ENCODE measurements at regions not wholly inside any gene's neighbourhood (a gene's known extent, or its start where the extent isn't known, plus 50 kb on each side); places are given as distances from the start of the nearest gene placed in this dataset.
"Not testable (repeated sequence)": the region's sequence is repeated elsewhere in the genome, so short reads cannot be mapped to it uniquely, and the experiment has no call there.

DNA sequence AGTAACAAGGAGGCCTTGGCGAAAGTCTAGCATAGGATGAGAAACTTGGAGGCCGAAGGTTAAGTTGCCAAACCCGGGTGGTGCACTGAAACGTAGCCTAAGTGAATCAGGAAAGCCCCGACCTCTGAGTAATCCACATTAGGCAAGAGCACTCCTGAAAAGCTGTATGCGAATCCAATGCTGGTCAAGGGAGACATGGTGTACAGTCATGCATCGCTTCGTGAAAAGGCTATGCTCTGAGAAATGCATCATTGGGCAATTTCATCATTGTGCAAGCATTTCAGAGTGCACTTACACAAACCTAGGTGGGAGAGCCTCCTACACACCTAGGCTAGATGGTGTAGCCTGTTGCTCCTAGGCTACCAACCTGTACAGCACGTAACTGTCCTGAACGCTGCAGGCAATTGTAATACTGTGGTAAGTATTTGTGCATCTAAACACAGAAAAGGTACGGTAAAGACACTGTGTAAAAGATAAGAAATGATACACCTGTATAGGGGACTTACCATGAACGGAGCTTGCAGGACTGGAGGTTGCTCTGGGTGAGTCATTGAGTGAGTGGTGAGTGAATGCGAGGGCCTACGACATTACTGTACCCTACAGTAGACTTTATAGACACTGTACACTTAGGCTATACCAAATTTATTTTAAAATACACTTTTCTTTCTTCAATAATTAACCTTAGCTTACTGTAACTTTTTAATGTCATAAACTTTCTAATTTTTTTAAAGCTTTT is 222.5 kb downstream of the SHQ1 start:
- peak; percentile 30 to 41 for DNase-seq

DNA sequence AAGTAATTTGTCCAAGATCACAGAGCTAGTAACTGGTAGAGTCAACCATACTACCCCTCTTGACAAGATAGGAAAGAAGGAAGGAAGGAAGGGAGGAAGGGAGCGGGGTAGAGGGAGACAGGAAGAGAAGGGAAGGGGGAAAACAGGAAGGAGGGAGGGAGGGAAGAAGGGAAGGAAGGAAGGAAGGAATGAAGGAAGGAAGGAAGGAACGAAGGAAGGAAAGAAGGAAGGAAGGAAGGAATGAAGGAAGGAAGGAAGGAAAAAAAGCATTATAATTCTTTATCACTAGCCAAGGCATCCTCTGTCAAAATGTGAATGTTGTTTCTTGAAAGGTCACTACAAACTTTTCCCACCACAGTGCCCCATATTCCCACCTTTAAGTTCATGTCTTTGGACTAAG is 223.6 kb downstream of the SHQ1 start:
- DNase-seq, result no peak

DNA sequence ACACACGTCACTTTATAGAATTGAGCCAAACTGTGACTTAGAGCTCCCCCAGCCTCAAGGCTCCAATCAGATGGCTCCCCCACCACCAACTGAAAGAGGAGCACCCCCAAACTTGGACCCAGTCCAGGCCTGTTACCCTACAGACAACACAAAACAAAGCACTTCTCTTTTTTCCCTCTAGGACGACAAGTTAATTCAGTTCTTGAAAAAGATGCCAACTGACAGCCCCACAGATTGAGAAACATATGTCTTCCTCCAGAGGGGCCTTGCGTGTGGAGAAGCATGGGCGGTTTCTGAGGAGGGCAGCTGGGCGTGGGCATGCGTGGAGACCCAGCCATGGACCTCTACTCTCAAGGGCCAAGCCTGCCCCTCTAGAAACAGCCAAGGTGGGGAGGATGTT is 229.5 kb downstream of the SHQ1 start:
- DNase-seq, result no peak

DNA sequence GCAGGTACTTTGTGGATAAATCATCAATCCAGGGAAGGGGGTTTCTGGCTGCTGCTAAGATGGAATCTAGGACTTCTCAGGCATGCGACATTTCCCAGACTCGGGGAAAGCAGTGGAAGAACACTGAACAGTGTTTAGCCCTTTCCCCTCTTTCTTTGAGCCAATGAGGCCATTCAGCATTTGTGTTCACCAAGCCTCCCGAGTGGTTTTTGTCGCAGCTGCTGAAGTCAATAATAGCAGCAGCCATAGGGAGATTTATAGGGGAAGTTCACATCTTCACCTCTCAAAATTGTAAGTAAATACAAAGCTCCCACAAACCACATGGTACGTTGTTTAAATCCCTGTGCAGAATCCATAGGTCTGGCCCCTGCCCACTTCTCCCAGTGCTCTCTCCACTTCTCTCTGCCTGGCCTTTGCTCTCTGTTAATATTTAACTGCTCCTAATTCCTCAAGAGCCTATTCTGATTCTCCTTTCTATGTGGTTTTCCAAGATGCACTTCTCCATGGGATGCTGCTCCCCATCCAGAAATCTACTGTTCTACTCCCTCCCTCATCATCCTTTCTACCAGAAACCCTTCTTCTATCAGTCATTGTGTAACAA is 230.7 kb downstream of the SHQ1 start:
- DNase-seq, result no peak

DNA sequence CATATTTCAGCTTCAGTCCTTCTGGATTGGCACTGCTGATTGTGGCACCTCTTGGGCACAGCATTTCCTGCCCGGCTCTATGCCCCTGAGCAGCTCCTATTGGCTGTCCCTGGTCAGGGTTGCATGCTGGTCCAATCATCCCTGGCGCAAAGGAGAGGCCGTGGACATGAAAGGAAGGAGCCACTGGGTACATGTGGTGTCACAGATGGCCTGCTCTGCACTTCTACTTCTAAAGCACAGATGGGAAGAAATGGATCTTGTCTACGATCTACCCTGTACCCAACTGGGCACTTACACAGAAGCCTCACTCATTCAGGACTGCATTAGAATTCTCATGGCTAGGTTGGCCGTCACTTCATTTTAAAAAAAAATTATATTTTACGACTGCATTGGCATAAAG is 232.5 kb downstream of the SHQ1 start:
- DNase-seq, result no peak

DNA sequence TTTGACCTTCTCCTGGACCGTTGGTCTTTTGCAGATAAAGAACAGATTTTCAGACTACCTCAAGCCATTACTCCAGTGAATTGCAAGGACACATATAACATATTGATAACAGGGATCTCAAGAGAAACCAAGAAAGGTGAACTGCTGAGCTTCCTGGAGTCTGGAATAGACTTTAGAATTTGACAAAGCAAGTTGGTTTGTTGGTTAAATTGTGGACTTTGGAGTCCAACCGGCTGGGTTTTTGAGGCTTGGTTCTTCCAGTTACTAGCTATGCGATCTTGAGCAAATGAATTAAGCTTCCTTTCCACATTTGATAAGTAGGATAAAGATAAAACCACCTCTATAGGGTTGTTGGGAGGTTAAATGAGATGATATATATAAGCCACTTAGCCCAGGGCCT is 233.1 kb downstream of the SHQ1 start:
- DNase-seq, result no peak

DNA sequence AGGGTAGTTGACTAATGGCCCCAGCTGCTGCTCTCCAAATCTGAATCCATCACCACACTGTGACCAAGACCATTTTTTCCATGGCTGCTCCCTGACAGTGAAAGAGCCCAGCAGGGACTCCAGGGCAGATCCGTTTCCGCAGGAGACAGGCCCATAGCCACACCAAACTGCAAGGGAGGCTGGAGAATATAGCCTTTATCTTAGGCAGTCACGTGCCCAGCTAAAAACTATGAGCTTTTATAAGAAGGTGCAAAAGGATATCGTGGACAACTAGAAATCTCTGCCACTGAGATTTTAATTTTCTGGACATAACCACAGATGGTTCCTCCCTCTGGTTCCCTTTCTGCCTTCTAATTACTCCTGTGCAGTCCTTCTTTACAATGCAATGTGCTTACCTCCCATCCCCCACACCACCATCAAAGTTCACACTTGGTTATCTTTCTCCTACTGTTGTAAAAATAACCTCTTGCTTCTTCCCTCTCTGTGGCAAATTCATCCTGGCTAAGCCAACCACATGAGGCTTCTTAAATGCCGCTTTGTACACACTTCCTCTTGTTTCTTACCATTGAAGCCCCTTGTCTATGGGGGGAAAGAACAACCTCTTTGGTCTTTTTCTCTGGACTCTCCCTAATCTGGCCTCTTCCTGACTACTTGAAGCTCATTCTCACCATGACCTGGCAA is 233.7 kb downstream of the SHQ1 start:
- no peak for DNase-seq

DNA sequence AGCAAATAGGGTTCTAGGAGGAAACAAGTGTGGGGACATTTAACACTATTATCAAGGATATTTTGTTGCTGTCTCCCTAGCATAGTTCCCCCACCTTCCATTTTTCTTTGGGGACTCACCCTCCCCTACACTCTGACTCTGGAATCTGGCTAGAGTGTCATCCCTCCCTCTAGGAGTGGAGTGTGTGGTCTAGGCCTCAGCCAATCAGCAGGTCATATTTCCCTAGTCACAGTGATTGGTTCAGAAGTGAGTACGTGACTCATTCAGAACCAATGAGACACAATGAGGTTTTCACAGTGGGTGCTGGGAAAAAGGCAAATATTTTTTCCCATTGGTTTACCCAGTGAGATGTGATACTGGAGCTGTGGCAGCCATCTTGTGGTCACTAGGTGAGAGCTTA is 234.4 kb downstream of the SHQ1 start:
- no peak for DNase-seq

DNA sequence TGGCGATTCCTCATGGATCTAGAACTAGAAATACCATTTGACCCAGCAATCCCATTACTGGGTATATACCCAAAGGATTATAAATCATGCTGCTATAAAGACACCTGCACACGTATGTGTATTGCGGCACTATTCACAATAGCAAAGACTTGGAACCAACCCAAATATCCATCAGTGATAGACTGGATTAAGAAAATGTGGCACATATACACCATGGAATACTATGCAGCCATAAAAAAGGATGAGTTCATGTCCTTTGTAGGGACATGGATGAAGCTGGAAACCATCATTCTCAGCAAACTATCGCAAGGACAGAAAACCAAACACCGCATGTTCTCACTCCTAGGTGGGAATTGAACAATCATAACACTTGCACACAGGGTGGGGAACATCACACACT is 239.1 kb downstream of the SHQ1 start:
- DNase-seq, result not testable (repeated sequence)

DNA sequence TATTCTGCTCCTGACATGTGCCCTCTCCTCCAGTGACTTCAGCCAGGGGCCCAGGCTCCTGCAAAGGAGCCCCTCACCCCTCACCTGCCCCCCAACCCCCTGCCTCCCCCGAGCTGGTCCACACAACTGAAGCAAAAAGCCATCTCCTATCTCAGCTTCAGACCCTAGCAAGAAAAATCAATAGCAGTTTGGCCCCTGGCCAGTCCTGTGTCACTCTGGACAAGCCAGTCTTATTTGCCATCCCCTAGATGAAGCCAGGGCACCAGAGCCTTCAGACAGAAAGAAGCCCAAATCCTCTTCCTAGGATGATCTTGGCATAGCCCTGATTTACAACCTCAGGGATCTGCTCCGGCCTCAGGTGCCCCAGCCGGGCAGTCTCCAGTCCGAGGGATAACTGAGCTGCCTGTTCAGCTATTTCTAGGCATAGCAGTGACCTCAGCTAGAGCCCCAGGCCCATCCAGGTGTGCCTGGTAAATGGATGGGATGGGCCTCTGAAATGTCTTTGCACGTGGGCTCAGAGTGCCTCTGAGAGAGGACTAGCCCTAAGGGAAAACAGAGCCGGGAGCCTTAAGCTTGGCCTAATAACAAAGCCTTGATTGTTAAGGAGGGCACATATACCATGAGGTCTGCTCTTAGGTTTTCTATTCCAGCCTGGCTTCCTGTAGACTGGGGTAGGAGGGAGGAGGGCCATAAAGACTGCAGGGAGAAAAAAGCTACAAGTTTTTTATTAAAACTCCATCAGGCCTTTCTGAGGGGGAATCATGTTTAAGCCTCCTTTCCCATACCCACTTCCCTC is 242.0 kb downstream of the SHQ1 start:
- no peak for DNase-seq

DNA sequence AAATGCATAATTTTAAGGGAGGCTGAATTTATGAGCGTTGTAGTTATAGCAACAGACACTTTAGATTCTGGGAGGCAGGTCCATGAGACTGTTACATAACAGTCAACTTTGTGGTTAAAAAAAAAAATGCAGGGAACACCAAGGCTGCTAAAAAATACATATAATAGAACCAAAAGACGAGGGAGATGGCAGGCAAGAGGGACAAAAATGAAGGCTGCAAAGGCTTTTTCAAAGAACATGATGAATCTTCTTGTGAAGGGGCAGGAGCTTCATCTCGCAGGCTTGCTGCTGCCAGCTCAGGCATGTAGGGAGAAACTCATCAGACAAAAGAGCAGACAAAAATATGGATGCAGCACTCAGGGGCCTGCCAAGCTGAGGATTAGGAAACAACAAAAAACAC is 243.9 kb downstream of the SHQ1 start:
- no peak for DNase-seq

DNA sequence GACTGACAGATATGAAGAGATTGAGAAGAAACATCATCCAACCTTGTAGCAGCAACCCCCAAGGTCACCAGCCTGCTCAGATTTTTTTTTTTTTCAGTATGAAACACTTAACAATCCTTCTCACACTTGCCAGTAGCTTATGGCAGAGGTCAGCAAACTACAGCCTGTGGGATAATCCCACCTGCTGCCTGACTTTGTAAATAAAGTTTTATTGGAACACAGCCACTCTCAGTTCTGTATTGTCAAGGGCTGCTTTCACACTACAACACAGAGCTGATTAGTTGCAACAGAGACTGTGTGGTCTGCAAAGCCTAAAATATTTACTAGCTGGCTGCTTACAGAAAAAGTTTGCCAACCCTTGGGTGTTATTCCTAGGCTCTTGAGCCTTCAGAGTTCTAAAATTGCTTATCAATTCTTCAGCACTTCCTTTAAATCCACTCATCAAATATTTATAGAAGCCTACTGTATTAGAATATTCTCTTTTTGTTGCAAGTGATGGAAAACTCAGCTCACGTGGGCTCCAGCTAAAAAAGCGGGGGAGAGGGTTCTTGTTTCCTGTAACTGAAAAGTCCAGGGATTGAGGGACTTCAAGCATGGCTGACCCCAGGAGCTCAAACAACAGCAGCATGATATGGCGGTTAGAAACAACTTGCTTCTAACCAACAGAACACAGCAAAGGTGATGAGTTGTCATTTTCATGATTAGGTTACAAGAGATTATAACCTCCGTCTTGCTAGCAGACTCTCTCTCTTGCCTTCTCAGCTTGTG is 246.1 kb downstream of the SHQ1 start:
- no peak for DNase-seq

DNA sequence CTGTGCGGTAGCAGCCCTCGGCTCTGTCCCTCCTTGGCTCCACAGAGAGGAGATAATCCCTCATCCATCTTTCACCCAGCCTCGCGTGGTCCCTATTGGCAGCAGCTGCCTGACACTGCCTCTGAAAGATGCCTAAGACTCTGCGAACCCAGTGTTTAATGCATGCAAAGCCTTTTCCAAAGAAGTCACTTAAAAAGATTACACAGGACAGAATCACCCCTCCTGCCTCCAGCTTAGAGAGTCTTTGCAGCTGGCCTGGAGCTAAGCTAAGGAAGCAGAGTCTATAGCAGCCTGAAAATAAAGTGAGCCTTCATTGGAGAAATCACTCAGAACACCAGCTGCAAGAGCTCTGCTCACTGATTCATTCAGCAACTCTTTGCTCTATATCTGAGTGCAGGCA is 247.2 kb downstream of the SHQ1 start:
- DNase-seq, result no peak

DNA sequence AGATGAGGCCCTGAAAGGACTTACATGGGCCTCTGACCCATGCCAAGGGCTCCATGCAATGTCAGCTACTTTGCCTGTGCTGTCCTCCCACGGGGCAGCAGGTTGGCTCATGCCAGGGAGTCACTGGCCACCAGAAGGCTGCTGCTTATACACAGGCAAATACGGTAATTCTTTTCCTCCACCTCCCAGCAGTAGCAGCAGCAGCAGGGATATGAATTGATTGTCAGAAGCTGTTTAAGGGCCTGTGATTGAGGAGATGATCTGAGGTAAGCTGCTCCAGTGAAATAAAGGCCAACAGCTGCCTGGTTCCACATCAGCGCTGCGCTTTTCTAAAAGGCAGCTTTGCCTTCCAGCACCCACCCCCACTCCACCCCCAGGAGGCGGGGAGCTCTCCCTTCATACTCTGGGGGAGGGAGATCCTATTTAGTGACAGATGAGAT is 250.5 kb downstream of the SHQ1 start:
- DNase-seq, result no peak

DNA sequence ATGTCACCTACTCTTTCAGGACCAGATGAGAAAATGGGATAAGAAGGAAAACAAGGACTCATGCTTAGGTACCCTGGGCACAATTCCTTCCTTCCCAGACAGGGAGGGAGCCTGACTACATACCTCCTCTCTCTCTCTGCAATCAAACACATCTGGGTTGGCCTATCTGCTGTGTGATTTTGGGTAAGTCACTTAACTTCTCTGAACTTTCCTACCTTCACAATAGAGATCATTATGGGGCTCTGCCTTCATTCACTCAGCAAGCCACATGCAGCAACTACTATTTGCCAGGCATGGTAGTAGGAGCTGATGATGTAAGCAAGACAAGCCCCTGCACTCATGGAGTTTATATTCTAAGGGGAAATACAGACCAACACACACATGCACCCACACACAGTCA is 251.2 kb downstream of the SHQ1 start:
- DNase-seq, result no peak

DNA sequence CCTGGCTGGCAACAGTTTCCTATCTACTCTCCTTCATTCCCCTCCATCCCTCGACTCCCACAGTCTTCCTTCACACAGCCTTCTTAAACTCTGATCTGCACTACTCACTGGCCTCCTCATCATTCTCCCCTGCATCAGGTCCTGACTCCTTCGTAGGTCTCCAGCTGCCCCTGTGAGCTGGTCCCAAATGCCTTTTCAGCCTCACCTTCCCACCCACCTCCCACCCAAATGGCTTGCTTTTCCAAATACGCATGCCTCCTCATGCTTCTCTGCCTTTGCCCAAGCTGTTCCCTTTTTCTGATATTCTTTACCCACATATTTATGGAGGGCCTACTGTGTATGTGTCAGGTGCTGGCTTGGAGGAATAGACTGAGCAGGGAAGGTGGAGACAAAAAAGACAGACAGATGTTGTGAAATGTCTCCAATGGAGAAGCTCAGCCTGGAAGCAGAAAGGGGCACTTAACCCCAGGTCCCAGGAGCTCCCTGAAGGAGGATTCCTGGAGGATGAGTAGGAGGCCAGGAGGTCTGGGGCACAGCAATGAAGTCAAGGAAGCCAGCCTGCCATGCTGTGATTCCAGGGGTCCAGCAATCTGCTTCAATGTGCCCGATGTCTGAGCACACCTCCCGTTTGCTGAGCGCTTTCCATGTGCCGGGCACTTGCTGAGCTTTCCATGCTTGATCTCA is 252.2 kb downstream of the SHQ1 start:
- DNase-seq, result no peak

DNA sequence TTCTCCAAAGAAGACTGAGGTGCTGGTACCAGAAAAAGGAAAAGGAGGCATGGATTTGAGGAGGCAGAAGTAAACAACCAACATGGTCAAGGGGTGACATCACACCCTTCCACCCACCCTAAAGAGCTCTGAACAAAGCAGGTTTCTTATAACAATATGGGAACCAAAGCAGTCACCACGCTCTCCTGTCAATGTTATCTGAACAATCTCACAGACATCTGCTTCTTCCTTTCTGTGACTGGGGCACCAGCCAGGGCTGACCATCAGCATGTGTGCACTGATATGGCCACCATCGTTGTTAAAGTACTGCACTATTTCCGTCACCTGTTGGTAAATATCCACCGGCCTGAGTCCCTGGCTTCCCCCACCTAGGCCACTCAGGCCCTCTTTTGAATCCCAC is 252.9 kb downstream of the SHQ1 start:
- no peak for DNase-seq

DNA sequence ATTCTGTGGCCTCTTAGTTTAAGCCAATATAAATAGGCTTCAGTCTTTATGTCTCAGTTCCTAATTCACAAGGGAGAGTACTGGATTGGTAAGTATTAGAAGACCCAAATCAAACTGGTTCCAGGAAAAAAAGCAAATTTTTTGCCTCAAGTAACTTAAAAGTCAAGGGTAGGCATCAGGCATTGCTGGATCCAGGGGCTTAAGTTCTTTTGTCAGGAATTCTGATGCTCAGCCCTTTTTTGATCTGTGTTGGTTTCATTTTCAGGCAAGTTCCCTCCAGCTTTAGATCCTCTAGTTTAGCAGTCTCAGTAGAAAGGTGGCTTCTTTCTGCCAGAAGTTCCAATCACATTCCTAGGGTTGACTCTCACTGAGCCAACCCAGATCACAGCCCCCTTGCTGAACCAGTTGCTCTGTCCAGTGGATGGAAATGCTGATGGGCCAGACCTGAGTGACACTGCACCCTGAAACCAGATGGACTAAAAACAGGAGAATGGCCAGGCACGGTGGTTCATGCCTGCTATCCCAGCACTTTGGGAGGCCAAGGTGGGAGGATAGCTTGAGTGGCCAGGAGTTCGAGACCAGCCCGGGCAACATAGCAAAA is 253.5 kb downstream of the SHQ1 start:
- DNase-seq, result no peak

DNA sequence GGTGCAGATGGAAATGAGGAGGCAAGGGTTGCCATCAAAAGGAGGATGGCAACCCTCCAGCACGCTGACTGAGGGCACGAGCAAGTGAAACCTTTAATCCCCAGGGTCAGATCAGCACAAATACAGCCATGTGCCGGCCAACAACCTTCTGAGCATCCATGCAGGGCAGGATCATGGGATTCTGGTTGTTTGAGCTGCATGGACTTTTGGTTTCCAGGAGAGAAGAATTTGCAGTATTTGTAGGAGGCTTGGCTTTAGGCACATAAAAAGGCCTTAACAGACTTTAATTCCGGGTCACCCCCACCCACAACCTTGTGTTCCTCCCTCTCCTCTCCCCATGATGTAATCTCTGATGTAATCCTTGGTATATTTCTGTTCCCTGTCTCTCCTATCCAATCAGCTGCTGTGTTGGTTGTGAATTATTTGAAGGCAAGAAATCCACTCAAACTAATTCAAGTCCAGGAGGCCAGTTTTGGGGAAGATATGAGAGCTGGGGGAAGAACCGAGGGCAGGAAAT is 254.3 kb downstream of the SHQ1 start:
- DNase-seq, result no peak

DNA sequence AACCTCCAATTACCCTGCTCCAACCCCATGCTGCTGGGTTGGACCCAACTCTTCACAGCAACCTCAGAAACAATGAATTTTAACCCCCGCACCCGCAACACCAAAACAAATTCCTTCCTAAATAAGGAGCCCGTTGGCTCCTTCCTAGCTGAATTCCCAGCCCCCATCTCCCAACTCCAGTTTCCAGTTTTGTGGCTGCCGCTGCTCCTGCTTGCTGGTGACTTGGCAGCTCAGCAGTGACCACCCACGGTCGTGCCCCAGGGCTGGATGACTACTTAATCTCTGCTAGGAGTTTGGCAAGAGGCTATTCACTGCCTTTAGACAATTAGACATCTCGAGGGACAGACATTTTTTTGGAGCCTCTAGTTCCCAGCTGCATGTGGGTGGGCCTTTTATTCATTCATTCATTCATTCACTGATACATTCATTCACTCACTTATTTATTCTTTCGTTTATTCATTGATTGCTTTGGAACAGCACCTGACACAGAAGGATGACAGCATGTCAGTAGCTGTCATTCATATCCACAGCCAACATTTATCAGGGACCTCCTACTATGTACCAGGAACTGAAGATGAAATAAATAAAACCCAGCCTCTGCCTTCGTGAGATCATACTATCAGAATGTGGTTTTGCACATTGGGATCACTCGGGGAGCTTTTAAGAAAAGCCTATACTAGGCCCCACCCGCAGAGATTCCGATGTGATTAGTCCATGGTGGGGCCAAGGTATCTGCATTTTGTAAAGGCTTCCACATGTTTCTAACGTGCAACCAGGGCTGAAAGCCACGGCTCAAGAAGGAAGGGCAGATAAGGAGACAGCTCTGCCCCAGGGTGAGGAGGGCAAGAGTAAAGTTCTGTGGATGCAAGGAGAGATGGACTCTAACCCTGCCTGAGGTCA is 256.5 kb downstream of the SHQ1 start:
- DNase-seq, result no peak

All from activated T-cell treated with anti-CD3 and anti-CD28 coated beads, Interleukin-2, amount 50 U/mL, for 48 hours (primary cell).